DMS153 treated with DMSO at 0.1 percent for 48 hours (cell line): ENCODE measurements at regions not wholly inside any gene's neighbourhood (a gene's known extent, or its start where the extent isn't known, plus 50 kb on each side); places are given as distances from the start of the nearest gene placed in this dataset.

ENCODE experiments used
- DNase-seq: peaks from one replicate; lab custom pipeline; 2025; ENCODE audit not compliant: unreplicated experiment; lab: John Stamatoyannopoulos, UW

- no peak for DNase-seq
Observed at GRCh38 chr10:36087006-36088005, 445.2 kb upstream of the FZD8 start.

GRCh38 chr10:36075196-36075595, 433.1 kb upstream of the FZD8 start:
- no peak for DNase-seq

GRCh38 chr10:36073796-36074345, 431.8 kb upstream of the FZD8 start:
- DNase-seq = no peak

- no peak for DNase-seq
Observed at GRCh38 chr10:36068542-36068941, 426.4 kb upstream of the FZD8 start.

DNA sequence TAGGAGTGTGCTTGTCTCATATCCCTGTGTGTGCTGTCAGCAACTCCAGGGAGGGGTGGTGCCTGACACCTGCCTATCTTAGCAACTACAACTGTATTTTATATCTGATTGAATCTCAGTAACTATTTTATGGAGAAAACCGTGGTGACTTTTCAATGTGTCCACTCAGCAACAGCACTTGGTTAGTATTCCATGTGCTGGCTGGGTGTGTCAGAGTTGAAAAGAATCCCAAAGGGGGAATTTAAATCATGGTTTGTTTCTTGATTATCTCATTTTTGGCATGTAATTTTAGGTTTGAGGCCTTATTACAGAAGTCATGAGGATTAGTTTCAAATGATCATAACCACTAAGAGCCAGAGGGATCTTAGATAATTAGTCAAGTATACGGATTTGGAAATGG, 425.7 kb upstream of the FZD8 start:
- DNase-seq = no peak

GRCh38 chr10:36066850-36067249, 424.8 kb upstream of the FZD8 start:
- no peak for DNase-seq

GRCh38 chr10:36066102-36066501, 424.0 kb upstream of the FZD8 start:
- no peak for DNase-seq

GRCh38 chr10:36063396-36063795, 421.3 kb upstream of the FZD8 start:
- DNase-seq = no peak

- DNase-seq = no peak
Observed at GRCh38 chr10:36057731-36058130, 415.6 kb upstream of the FZD8 start.

GRCh38 chr10:36057180-36057579, 415.1 kb upstream of the FZD8 start:
- no peak for DNase-seq

DNA sequence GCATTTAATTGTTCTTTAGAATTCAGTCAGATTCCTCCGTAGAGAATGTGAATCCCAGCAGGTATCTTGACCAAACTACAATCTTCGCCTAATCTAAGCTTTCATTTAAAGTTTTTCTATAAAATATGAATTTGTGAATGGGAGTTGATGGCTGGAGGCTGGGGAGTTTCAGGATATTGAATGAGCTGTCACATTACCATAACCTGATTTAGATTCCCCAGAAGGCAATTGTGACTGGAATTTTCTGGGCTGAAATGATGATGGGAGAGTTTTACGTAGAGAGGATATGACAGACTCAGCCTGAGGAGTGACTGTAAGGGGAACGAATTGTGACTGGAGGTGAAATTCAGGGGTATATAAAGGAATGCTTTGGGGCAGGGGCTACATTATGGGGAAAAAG, 411.7 kb upstream of the FZD8 start:
- no peak for DNase-seq

- DNase-seq = no peak
Observed at GRCh38 chr10:36053271-36053670, 411.2 kb upstream of the FZD8 start.

GRCh38 chr10:36051500-36051991, 409.4 kb upstream of the FZD8 start:
- DNase-seq = no peak

DNA sequence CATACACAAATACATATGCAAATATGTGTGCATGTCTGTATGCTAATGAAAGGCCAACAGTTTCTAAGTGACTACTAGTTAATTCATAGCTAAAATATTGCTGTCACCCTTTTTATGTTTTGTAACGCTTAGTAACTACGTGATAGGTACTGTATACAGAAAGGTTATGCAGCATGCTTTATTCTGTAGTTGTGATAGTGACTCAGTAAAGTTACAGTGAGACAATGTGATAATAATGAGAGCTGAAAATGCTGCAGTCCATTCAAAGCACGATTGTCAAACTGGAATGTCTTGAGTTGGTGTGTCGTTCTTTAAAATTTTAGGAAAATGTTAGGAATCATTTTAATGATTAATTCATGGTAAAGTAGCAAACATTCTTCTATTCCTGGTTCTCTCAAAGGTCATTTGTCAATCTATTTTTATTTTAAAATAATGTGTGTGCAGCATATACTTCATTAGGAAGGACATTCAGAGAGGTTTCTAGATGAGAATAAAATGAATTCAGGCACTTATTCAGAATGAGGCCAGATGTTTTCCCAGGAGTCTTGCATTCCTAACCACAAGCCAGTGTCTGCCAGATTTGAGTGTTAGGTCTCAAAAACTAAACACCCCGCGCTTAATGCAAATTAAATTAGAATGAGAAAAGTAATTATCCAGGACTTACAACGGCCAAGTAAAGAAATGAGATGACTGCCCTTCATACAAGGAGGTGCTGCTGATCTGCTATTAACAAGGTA, 408.8 kb upstream of the FZD8 start:
- DNase-seq = no peak

DNA sequence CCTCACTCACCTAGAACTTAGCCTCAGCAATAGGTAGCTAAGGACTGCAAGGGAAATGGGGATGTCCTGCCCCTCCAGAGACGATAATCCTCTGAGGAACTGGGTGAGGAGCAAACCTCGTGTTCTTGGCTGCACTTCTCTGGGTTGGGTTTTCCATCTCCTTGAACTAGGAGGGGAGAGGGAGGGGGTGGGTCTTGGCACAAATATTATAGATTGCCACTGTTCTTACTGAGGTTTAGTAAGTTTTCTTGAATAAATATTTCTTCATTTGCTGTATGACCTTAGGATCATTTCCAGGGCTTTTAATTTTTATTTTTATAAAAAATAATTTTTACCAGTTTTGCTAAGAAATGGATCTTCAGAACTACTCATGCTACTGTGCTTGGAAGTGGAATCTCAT, 406.7 kb upstream of the FZD8 start:
- no peak for DNase-seq

- no peak for DNase-seq
Observed at GRCh38 chr10:36048236-36048635, 406.1 kb upstream of the FZD8 start.

- DNase-seq = no peak
Observed at GRCh38 chr10:36042135-36042534, 400.0 kb upstream of the FZD8 start.

- no peak for DNase-seq
Observed at GRCh38 chr10:36038316-36038955, 396.3 kb upstream of the FZD8 start.

GRCh38 chr10:36036137-36036536, 394.0 kb upstream of the FZD8 start:
- DNase-seq = no peak

DNA sequence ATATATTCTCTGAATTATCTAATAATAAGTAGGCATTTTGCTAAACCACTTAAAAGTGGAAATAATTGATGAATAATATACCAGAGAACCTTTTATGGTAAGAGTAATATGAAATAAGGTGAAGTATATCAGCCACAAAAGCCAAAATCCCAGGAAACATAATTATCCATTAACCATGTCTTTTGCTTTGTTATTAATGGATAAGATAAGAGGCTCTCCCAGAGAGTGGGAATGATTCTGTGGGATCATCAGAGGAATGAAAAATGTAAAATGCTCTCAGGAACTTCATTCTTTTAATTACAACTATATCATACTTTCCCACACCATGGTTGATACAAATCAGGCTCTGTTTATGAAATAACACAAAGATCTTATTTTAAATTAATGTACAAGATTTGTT, 391.7 kb upstream of the FZD8 start:
- no peak for DNase-seq

DNA sequence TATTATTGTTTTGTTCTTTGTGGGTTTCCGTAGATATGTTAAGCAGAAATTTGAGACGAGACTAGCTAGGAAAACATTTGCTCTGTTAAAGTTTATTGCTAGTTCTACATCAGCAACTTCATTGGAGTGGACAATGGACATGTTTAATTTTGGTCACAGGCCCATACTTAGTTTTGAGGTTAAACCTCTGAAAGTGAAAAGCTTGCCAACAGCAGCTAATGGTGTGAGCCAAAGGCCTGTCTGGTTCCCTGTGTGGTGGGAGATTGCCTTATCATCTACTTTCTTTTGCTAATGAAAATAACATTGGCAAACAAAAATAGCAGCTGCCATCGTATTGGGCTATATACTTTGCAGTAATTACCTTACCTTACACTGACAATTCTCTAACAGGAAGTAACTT, 388.4 kb upstream of the FZD8 start:
- no peak for DNase-seq
